PC-3 (cell line): ENCODE measurements at regions not wholly inside any gene's neighbourhood (a gene's known extent, or its start where the extent isn't known, plus 50 kb on each side); places are given as distances from the start of the nearest gene placed in this dataset.

ENCODE experiments used
- ATAC-seq: fragments of 200-7000 bp; cut with Tn5 transposase; 2 replicates; pipeline ENCODE4 v1.9.1; 2020; ENCODE audit warnings: mild to moderate bottlenecking, moderate library complexity
- BruUV-seq: library from RNA; stranded (reverse); fragments of 400-500 nt; replicated peaks from 2 replicates; lab custom pipeline; 2021; lab: Mats Ljungman, UMichigan
- CTCF ChIA-PET: fragments of 300-600 bp; sonication (Branson Sonifier 250); formaldehyde crosslinking; loops from one replicate; lab custom pipeline; 2022; ENCODE audit warnings: antibody characterized with exemption; lab: Charles Lee
- POLR2A ChIA-PET: fragments of 300-600 bp; sonication (Branson Sonifier 250); formaldehyde crosslinking; loops from one replicate; lab custom pipeline; 2022; ENCODE audit warnings: antibody characterized with exemption; ENCODE audit not compliant: unreplicated experiment; lab: Charles Lee
- DNase-seq: peaks from one replicate; pipeline ENCODE4 v3.0.0-alpha.2; 2015
- H2AFZ ChIP-seq: fragments of 300-600 bp; sonication (generic); 2 replicates; pipeline ENCODE4 v1.6.0; 2016; ENCODE audit warnings: antibody characterized with exemption, low read length
- H3F3A ChIP-seq: fragments of 300-600 bp; sonication (generic); one replicate; pipeline ENCODE4 v1.6.0; 2017; ENCODE audit warnings: antibody characterized with exemption, low read length, control low read depth, mild to moderate bottlenecking; ENCODE audit not compliant: unreplicated experiment
- H3K27ac ChIP-seq: fragments of 300-600 bp; sonication (generic); 2 replicates; pipeline ENCODE4 v1.5.1; 2016; ENCODE audit warnings: mild to moderate bottlenecking, low read length
- H3K27me3 ChIP-seq: fragments of 300-600 bp; sonication (generic); 2 replicates; pipeline ENCODE4 v1.6.1; 2016; ENCODE audit warnings: low read length, mixed read lengths
- H3K36me3 ChIP-seq: fragments of 300-600 bp; sonication (generic); 2 replicates; pipeline ENCODE4 v1.6.1; 2016; ENCODE audit warnings: low read depth, mixed run types, low read length, mixed read lengths
- H3K4me1 ChIP-seq: fragments of 300-600 bp; sonication (generic); 2 replicates; pipeline ENCODE4 v1.5.1; 2016; ENCODE audit warnings: low read length; ENCODE audit not compliant: insufficient read depth
- H3K4me2 ChIP-seq: fragments of 300-600 bp; sonication (generic); 2 replicates; pipeline ENCODE4 v1.6.0; 2016; ENCODE audit warnings: low read length
- H3K4me3 ChIP-seq: fragments of 300-600 bp; sonication (generic); 2 replicates; pipeline ENCODE4 v1.5.1; 2016; ENCODE audit warnings: mild to moderate bottlenecking, low read length, mixed read lengths
- H3K79me2 ChIP-seq: fragments of 300-600 bp; sonication (generic); 2 replicates; pipeline ENCODE4 v1.6.1; 2017; ENCODE audit warnings: low read length, mixed read lengths
- H3K9ac ChIP-seq: fragments of 300-600 bp; sonication (generic); 2 replicates; pipeline ENCODE4 v1.6.0; 2016; ENCODE audit warnings: mild to moderate bottlenecking, low read length
- H3K9me2 ChIP-seq: fragments of 300-600 bp; sonication (generic); replicated peaks from 2 replicates; pipeline ENCODE4 v1.6.1; 2016; ENCODE audit warnings: mixed run types, low read length, mixed read lengths
- H3K9me3 ChIP-seq: fragments of 300-600 bp; sonication (generic); 2 replicates; pipeline ENCODE4 v1.6.1; 2016; ENCODE audit warnings: low read length, mixed read lengths
- H4K20me1 ChIP-seq: fragments of 300-600 bp; sonication (generic); 2 replicates; pipeline ENCODE4 v1.6.1; 2016; ENCODE audit warnings: low read length, mixed read lengths
- CTCF ChIP-seq: fragments of 300-600 bp; sonication (generic); conservative IDR thresholded peaks from 2 replicates; pipeline ENCODE4 v1.5.1; 2017; ENCODE audit warnings: antibody characterized with exemption, low read depth, mild to moderate bottlenecking, low read length
- EZH2 ChIP-seq: fragments of 300-600 bp; sonication (generic); IDR thresholded peaks from one replicate; pipeline ENCODE4 v1.6.1; 2017; ENCODE audit warnings: antibody characterized with exemption, mild to moderate bottlenecking, low read length; ENCODE audit not compliant: unreplicated experiment
- EZH2phosphoT487 ChIP-seq: fragments of 300-600 bp; sonication (generic); IDR thresholded peaks from 2 replicates; pipeline ENCODE4 v1.6.1; 2018; ENCODE audit warnings: mild to moderate bottlenecking, antibody characterized with exemption, low read length, borderline replicate concordance
- intact Hi-C: fragments of 100-400 bp; cut with micrococcal nuclease; formaldehyde crosslinking; loops from 2 replicates; pipeline ENCODE4 v1.9.0; 2023

GRCh38 chr7:47652591-47652990 lies 70.7 kb upstream of the TNS3 start:
- Histone ChIP-seq H3K27ac (peak overlapping the region; percentile 99), H3K9me2 (no peaks in the 10 kb centered on the region), H3K9me3 (no peaks in the 10 kb centered on the region), H3K79me2 (no peaks in the 10 kb centered on the region), H3K9ac (peak overlapping the region; percentile 67), H3K36me3 (no peaks in the 10 kb centered on the region), H3K4me3 (no peak overlapping the region), H3K27me3 (no peaks in the 10 kb centered on the region), H4K20me1 (no peaks in the 10 kb centered on the region), H3K4me2 (no peak overlapping the region), H3F3A (peaks cover 3% of the 10 kb centered on the region), H2AFZ (no peak overlapping the region), H3K4me1 (peaks cover 42% of the 10 kb centered on the region)
- no TSS peak for BruUV-seq
- intact Hi-C loops: no loop called here
- no peak for ATAC-seq
- no peak for TF ChIP-seq EZH2
- DNase-seq: no peak
- CTCF ChIA-PET: no interaction called here
- POLR2A ChIA-PET: no interaction called here

GRCh38 chr7:47651355-47652317 lies 69.7 kb upstream of the TNS3 start:
- Histone ChIP-seq H3K4me1 (peaks cover 42% of the 10 kb centered on the region), H2AFZ (peak overlapping the region; percentile 25; the same call in 1 of the 2 replicates), H3K27me3 (no peaks in the 10 kb centered on the region), H3K36me3 (no peaks in the 10 kb centered on the region), H3K4me2 (peak overlapping the region; percentile 45), H3K9me3 (no peaks in the 10 kb centered on the region), H3F3A (peaks cover 3% of the 10 kb centered on the region), H3K9ac (peak overlapping the region; percentile 80), H3K79me2 (no peaks in the 10 kb centered on the region), H3K9me2 (no peaks in the 10 kb centered on the region), H3K4me3 (no peak overlapping the region), H3K27ac (peak overlapping the region; percentile 99), H4K20me1 (no peaks in the 10 kb centered on the region)
- DNase-seq (peak; percentile 90), ATAC-seq (peak; percentile 79)
- CTCF ChIA-PET: no interaction called here
- no peak for TF ChIP-seq EZH2phosphoT487
- no peak for TF ChIP-seq EZH2
- no peak for TF ChIP-seq CTCF
- intact Hi-C loops: no loop called here
- POLR2A ChIA-PET: interaction anchor here (0.7 kb wide), 1 partner anchor 1949 kb away, joined by 4 read pairs; no protein-coding TSS in a partner anchor
- BruUV-seq: no TSS peak

GRCh38 chr7:47649919-47650318 lies 68.0 kb upstream of the TNS3 start:
- POLR2A ChIA-PET: no interaction called here
- peaks cover 42% of the 10 kb centered on the region for H3K4me1 ChIP-seq

More at GRCh38 chr7:47649919-47650318, 68.0 kb upstream of the TNS3 start:
- CTCF ChIA-PET: no interaction called here
- DNase-seq (no peak), ATAC-seq (no peak)
- H3K79me2 ChIP-seq: no peaks in the 10 kb centered on the region
- no peak overlapping the region for H3K4me3 ChIP-seq
- no peak overlapping the region for H3K9ac ChIP-seq
- H3K27ac ChIP-seq: 0 out of 2 replicates have a peak overlapping the region, but pooled peaks have one; percentile 99
- peaks cover 3% of the 10 kb centered on the region for H3F3A ChIP-seq
- no peak overlapping the region for H2AFZ ChIP-seq
- no peaks in the 10 kb centered on the region for H4K20me1 ChIP-seq
- intact Hi-C loops: no loop called here
- BruUV-seq: no TSS peak
- H3K9me3 ChIP-seq: no peaks in the 10 kb centered on the region
- no peaks in the 10 kb centered on the region for H3K9me2 ChIP-seq
- TF ChIP-seq CTCF (no peak), EZH2phosphoT487 (no peak), EZH2 (no peak)
- H3K4me2 ChIP-seq: no peak overlapping the region
- H3K36me3 ChIP-seq: no peaks in the 10 kb centered on the region
- H3K27me3 ChIP-seq: no peaks in the 10 kb centered on the region
